WERI-Rb-1 (cell line): ENCODE measurements at regions not wholly inside any gene's neighbourhood (a gene's known extent, or its start where the extent isn't known, plus 50 kb on each side); places are given as distances from the start of the nearest gene placed in this dataset.

Experiments used
- DNase-seq: peaks from one replicate; pipeline ENCODE4 v3.0.0-alpha.2; 2020
- H3K27ac ChIP-seq: fragments of 250-450 bp; sonication (Bioruptor Pico); 2 replicates; pipeline ENCODE4 v1.5.1; 2020; ENCODE audit warnings: mild to moderate bottlenecking, moderate library complexity
- H3K27me3 ChIP-seq: fragments of 250-450 bp; sonication (Bioruptor Pico); 2 replicates; pipeline ENCODE4 v1.5.1; 2021; ENCODE audit warnings: mild to moderate bottlenecking, low read depth, moderate library complexity; ENCODE audit not compliant: insufficient read depth, severe bottlenecking
- H3K36me3 ChIP-seq: fragments of 250-450 bp; sonication (Bioruptor Pico); 2 replicates; pipeline ENCODE4 v1.5.1; 2020; ENCODE audit warnings: mild to moderate bottlenecking, moderate library complexity
- H3K4me3 ChIP-seq: 2 replicates; pipeline ENCODE4 v1.5.1; 2011; ENCODE audit warnings: low read depth, mild to moderate bottlenecking, control low read depth, low read length
- H3K9me3 ChIP-seq: fragments of 250-450 bp; sonication (Bioruptor Pico); 2 replicates; pipeline ENCODE4 v1.5.1; 2021; ENCODE audit warnings: mild to moderate bottlenecking, moderate library complexity; ENCODE audit not compliant: severe bottlenecking
- CTCF ChIP-seq: IDR thresholded peaks from 2 replicates; pipeline ENCODE4 v1.5.1; 2011; ENCODE audit warnings: low read depth, mild to moderate bottlenecking, control low read depth, inconsistent platforms, low read length

DNA sequence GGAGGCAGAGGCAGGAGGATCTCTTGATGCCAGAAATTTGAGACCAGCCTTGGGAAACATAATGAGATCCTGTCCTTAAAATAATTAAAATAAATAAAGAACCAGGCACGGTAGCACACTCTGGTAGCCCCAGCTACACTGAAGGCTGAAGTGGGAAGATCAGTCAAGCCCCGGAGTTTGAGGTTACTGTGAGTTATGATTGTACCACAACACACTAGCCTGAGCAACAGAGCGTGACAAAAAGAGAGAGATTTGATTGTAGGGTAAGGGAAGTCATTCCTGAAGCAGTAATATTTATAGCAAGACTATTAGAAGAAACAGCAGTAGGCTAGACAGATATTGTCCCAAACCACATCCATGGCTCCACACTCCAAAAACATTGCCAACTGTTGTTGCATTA is 1408.4 kb upstream of the TENM4 start:
- TF ChIP-seq CTCF: no peak
- Histone ChIP-seq H3K27ac (no peak overlapping the region), H3K27me3 (peaks cover 31% of the 10 kb centered on the region), H3K36me3 (no peaks in the 10 kb centered on the region), H3K4me3 (no peak overlapping the region), H3K9me3 (no peaks in the 10 kb centered on the region)
- no peak for DNase-seq

DNA sequence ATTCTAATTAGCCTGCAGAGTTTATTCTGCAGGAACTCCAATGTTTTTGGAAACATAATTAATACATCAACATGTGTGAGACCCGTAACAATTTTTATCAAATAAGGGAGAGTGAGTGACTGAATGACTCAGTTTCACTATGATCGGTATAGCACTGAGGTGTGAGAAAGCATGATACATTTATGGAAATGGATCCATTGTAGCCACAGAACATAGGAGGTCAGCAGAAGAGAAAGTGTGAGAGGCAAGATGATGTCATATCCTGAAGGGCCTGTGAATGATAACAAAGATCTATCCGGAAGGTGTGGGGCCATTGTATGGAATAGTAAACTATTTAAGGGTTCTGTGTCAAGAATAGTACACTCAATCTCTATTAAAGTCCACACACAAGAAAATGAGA is 1406.1 kb upstream of the TENM4 start:
- Histone ChIP-seq H3K36me3 (no peaks in the 10 kb centered on the region), H3K4me3 (no peak overlapping the region), H3K9me3 (no peaks in the 10 kb centered on the region), H3K27ac (no peak overlapping the region), H3K27me3 (peaks cover 47% of the 10 kb centered on the region)
- no peak for TF ChIP-seq CTCF
- no peak for DNase-seq

GRCh38 chr11:80846442-80846841 is 1405.6 kb upstream of the TENM4 start:
- TF ChIP-seq CTCF: no peak
- no peaks in the 10 kb centered on the region for H3K9me3 ChIP-seq
- no peak for DNase-seq

GRCh38 chr11:80844110-80844819 is 1403.4 kb upstream of the TENM4 start:
- H3K4me3 ChIP-seq: no peak overlapping the region
- no peaks in the 10 kb centered on the region for H3K9me3 ChIP-seq
- peaks cover 52% of the 10 kb centered on the region for H3K27me3 ChIP-seq
- no peak for TF ChIP-seq CTCF
- no peak overlapping the region for H3K27ac ChIP-seq
- no peak for DNase-seq
- no peaks in the 10 kb centered on the region for H3K36me3 ChIP-seq

More at GRCh38 chr11:80846442-80846841, 1405.6 kb upstream of the TENM4 start:
- Histone ChIP-seq H3K27ac (no peak overlapping the region), H3K36me3 (no peaks in the 10 kb centered on the region), H3K4me3 (no peak overlapping the region), H3K27me3 (peaks cover 47% of the 10 kb centered on the region)

DNA sequence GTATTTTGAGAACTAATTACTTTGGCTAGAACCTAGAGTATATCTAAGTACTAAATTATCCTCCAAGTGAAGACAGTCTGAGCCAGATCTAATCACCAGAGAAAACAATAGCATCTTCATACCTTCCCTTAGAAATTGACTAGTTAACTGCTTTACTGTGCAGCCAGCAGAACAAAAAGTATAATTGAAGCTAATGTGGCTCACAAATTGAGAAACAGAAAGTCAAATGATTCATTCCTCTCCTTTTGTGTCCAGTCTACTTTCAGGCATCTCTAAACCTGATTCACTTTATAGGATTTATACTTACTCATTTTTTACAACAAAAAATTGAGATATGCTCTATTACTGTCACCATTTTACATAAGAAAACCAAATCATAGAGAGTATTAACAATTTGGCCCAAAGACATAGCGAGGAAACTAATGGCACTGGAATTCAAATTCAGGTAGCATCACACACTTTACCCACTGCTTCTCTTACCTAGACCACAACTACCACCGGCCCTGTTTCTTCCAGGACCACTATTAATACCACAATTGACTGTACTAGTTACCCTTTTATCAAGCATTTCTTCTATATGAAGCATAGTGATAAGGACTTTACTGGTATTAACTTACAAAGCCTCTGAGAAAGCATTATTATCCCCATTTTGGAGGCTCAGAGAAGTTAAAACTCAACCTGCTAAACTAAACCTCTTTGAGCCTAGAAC is 1402.6 kb upstream of the TENM4 start:
- Histone ChIP-seq H3K4me3 (no peak overlapping the region), H3K27ac (no peak overlapping the region), H3K36me3 (no peaks in the 10 kb centered on the region), H3K9me3 (no peaks in the 10 kb centered on the region), H3K27me3 (peaks cover 50% of the 10 kb centered on the region)
- no peak for DNase-seq
- TF ChIP-seq CTCF: no peak
